GM12892 (cell line): ENCODE measurements at regions not wholly inside any gene's neighbourhood (a gene's known extent, or its start where the extent isn't known, plus 50 kb on each side); places are given as distances from the start of the nearest gene placed in this dataset.

Experiments
- POLR2A ChIP-seq: IDR thresholded peaks from 2 replicates; pipeline ENCODE4 v1.6.1; 2011; ENCODE audit warnings: low read depth, low read length, control low read depth
- TAF1 ChIP-seq: IDR thresholded peaks from 2 replicates; pipeline ENCODE4 v1.6.1; 2011; ENCODE audit warnings: low read depth, mild to moderate bottlenecking, control low read depth, low read length, borderline replicate concordance

GRCh38 chr7:82697897-82698296, 254.3 kb upstream of the CACNA2D1 start:
- no peak for TF ChIP-seq POLR2A
- TF ChIP-seq TAF1: no peak
